Suppressor macrophage treated with lipopolysaccharide for 4 hours (primary cell): ENCODE measurements at regions not wholly inside any gene's neighbourhood (a gene's known extent, or its start where the extent isn't known, plus 50 kb on each side); places are given as distances from the start of the nearest gene placed in this dataset.
"Not testable (repeated sequence)": the region's sequence is repeated elsewhere in the genome, so short reads cannot be mapped to it uniquely, and the experiment has no call there.

Experiments
- DNase-seq: peaks from one replicate; pipeline ENCODE4 v3.0.0-alpha.2; 2020

DNA sequence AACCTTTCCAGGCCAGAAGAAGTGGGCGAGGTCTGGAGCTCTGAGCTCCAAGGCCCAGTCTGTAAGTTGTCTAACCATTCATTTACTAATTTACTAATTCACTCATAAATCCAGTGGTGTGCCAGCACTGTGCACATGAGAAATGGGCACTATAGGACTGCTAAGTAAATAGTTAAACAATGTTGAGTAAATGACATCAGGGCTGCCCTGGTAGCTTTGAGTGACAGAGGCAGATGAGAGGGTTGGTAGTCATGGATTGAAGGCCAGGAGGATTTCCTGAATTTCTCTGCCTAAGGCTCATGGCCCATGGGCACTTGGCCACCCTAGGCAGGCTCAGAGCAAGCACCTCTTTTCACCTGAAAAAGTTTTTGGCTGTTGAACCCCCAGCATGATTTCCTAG is 216.9 kb upstream of the RXFP2 start:
- DNase-seq = no peak

DNA sequence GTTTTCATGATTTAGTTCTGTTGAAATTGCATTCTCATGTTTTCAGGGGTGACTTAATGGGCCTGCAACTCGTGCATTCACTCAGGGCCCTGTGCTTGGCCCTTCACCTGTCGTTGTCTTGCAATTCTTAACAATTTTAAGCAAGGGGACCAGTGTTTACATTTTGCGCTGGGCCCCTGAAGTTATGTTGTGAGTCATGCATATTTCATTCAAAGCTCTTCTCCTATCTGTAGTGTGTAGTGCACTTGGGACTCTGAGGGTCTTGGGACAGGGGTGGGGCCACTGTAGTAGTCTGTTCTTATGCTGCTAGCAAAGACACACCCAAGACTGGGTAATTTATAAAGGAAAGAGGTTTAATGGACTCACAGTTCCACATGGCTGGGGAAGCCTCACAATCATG is 211.2 kb upstream of the RXFP2 start:
- DNase-seq = no peak

DNA sequence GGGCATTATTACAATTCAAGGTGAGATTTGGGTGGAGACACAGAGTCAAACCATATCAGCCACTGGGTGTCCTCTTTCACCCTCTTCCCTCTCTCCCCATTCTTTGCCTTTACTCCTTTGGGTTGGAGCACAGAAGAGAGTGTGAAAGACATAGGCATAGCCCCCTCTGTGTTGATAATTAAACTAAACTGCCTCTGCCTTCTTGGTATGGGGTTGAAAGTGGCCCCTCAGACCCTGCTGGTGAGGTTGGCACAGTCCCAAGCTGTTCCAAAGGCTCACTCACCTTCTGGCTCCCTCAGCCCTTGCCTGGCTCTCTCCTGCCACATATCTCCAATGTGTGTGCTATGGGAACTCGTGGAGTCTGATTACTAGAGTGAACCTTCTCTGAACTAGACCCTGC is 210.6 kb upstream of the RXFP2 start:
- no peak for DNase-seq

DNA sequence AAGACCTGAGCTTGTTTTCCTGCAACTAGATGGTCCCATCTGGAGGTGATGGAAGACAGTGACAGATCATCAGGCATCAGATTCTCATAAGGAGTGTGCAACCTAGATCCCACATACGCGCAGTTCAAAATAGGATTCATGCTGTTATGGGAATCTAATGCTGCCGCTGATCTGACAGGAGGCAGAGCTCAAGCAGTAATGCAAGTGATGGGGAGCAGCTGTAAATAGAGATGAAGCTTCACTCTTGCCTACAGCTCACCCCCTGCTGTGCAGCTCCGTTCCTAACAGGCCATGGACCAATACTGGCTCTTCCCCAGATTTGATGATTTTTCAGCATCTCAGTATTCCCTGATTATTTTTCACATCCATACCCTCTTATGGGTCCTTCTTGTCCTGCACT is 208.4 kb upstream of the RXFP2 start:
- no peak for DNase-seq

DNA sequence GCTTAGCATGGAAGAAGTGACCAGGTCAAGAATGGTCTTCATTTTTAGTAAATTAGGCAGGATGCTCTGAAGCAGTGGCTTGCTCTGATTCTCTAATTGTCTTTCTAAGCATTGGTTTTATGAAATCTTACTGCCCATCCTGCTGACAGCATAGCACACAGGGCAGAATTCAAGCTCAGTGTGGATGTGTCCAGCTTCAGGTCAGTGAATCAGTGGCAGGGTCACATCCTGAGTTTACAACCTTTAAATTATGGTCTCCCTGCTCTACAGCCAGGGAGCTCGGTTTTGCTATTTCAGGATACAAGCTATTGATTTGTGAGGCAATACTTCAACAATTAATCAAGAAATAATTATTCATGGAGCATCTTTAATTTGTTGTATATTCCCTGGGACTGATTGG is 202.3 kb upstream of the RXFP2 start:
- no peak for DNase-seq

DNA sequence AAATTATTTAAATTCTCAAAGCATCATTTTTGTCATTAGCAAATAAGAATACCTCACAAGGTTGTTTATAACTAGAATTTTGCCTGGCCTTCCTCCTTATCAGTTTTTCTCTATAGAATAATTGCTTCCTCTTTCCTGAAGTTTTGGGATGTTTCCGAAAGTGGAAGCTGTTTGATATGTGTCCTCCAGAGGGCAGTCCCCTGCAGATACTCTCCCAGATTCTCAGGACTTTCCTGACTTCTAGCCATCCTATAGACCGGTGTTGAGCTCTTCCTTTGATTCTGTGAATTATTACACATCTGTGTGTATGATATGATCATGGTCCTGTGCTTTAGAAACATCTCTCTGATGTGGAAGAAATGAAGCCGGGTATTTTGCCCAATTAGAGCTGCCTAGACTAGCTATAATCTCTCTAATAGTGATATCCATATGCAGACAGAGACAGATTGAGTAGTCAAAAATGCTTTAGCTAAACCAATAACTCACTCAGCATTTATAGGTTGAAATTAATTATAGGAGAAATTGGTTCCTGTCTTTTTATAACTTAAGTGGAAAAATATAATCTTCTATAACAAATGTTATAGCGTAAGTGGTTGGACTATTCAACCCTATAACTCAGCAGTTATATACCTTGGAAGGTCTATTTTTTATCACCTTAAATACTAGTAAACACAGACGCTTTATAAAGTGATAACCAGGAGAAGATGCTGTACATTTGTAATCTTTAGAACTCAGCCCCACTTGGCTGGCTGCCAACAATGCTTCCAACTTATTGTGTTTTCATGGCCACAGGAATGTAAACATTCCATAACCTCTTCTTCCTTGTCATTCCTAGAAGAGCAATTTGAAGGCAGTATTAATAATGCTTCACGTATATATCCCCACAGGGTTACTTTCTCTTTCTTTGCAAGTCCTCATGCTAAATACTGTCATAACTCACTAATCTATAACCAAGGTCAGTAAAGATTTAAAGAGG is 201.0 kb upstream of the RXFP2 start:
- DNase-seq = peak; percentile 55

DNA sequence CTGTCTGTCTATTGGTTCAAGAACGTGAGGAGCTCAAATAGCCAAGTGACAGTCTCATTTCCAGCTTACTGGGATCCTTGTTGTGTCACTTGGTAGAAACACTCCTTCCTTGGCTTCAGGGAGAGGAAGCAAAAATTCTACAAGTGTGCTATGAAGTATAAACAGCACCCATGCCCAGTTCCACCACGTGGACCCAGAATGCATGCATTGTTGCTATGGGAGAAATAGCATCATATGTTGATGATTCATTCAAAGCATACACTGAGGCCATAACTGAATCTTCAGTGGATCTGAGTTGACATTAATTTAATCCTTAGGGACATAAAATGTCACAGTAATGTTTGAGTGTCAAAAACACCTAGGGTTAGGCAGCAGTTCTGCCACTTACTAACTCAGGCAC is 199.0 kb upstream of the RXFP2 start:
- DNase-seq = no peak

DNA sequence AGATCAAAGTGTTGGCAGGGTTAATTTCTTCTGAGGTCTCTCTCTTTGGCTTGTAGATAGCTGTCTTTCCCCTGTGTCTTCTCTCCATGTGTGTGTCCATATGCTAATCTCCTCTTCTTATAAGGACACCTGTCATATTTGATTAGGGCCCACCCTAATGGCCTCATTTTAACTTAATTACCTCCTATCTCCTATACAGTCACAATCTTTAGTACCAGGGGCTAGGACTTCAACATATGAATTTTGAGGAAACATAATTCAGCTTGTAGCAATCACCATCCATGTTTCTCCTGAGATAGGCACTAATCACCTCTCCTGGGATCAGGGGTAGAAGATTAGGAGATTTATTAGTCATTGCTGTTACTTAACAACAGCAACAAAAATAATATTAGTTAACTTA is 196.1 kb upstream of the RXFP2 start:
- DNase-seq = no peak

DNA sequence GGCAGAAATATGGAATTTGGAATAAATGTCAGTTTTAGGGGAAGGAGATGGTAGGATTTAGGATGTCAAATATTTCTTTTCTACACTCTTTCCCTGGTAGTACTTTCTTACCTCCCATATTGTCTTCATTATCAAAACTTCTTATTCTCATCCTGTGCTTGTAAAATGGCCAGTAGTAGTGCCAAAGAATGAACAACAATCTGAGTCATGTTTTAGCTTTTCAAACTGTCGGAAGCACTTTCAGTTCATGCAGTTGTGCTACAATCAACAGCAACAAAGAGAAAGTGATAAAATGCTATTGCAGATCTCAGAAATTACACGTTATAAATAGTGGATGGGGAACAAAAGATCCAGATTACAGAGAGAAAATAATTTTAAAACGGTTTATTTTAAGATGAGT is 193.7 kb upstream of the RXFP2 start:
- DNase-seq = no peak

DNA sequence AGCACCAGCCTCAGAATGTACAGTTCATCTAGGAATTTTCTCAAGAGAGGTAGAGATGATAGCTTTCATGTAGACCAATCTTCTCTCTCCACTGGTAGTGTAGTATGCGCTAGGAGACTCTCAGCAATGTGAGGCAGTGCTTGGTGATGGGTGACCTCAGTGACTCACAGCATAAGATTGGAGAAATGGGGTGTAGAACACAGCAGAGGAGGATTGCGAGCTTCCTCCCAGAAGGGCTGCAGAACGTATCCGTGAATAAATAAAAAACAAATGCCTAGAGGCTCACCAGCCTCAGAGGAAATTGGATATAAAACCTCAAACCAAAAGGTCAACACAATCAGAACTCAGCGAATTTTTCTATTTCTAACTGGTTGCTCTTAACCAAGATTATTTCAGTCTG is 182.9 kb upstream of the RXFP2 start:
- DNase-seq = no peak

DNA sequence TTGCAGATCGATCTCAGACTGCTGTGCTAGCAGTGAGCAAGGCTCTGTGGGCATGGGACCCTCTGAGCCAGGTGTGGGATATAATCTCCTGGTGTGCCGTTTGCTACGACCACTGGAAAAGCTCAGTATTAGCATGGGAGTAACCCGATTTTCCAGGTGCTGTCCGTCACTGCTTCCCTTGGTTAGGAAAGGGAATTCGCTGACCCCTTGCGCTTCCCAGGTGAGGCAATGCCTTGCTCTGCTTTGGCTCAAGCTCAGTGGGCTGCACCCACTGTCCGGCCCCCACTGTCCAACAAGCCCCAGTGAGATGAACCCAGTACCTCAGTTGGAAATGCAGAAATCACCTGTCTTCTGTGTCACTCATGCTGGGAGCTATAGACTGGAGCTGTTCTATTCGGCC is 155.1 kb upstream of the RXFP2 start:
- not testable (repeated sequence) for DNase-seq

DNA sequence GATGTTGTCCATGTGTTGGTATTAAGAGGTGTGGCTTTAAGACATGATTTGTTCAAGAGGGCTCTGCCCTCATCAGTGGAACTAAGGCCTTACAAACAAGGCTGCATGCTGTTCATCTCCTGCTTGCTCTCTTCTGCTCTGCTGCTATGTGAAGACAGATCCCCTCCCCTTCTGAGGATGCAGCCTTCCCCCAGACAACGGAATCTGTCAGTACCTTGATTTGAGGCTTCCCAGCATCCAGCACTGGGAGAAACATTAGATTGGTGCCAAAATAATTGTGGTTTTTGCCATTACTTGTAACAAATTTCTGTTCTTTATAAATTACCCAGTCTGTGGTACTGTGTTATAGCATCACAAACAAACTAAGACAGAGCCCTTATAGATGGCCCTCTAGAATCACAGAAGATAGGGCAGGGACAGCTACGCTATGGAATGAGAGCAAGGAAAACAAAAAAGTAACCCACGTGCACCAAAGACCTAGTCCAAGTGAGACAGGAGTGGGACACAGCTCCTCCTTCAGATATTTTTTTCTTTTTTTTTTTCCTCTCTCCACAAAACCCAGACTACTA is 151.5 kb upstream of the RXFP2 start:
- DNase-seq = no peak

DNA sequence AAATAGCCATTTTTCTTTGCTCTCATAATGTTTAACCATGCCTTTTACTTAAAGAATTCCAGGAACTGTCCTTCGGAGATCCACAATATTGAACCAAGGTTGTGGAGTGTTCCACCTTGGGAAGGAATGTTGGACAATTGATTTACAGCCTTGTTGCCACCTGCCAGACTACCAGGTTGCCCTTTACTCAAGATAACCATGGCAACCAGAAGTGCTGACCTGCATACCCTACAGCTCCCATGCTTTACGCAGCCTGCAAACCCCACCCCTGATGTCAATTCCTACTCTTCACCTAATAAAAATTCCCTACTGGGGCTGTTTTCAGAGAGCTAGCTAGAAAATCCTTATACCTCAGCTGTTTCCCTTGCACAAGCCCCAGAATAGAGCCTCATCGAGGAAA is 151.0 kb upstream of the RXFP2 start:
- DNase-seq = no peak

DNA sequence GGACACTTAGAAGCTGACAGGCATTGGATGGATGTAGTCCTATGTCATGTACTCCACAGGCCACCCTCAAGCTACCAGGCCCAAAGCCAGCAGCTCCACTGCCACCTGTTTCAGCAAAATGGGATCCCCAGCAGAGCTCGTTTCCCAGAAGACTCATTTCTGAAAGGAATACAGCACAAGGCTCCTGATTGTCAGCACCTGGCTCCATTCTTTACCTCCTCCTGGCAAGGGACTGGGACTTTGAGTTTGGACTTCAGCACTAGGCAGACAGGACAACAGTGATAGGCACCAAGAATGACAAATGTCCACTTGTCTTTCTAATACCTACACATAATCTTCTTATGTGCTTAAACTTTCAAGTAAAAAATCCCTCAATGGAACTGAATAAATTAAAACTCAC is 150.4 kb upstream of the RXFP2 start:
- DNase-seq = no peak

DNA sequence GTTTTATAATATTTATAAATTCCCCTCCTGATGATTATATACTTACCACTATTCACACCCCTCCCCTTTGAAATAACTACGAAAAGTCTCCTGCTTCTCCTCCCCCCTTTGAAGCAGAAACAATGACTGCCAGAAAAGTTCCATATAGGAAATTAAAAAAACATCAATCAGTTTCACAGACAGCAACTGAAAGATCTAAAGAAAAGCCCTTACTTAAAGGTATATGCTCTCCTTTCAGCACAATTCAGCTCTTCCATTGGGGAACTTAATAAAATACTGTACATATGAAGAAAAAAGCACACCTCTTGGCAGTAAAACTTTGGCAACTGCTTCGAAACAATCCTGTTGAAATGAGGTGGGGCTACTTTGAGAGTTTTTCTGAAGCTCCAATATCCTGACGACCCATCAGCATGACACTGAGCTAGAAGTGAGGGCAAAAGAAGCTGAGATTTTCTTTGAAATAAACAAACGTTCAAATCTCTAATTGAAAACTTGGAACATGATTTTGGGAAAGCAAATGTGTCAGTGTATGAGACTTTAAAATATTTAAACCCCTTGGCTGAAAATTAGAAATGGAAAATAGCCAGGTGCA is 147.6 kb upstream of the RXFP2 start:
- no peak for DNase-seq

DNA sequence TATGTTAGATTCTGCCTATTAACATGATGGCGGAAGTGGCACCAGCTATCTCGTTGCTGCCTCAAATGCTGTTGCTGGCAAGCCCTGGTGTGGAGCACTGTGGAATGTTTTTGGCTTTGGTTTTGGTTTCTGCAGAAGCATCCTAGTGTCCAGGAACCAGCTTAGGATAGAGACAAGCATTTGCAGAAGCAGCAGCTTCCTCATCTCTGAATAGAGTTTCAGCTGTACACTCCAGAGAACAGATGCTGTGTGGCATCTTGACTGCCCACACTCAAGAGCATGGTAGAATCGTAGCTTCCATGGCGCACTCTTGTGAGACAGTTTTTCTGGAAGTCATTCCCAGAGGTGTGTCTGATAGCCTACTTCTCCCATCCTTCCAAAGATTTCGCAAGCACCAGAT is 145.3 kb upstream of the RXFP2 start:
- DNase-seq = no peak

DNA sequence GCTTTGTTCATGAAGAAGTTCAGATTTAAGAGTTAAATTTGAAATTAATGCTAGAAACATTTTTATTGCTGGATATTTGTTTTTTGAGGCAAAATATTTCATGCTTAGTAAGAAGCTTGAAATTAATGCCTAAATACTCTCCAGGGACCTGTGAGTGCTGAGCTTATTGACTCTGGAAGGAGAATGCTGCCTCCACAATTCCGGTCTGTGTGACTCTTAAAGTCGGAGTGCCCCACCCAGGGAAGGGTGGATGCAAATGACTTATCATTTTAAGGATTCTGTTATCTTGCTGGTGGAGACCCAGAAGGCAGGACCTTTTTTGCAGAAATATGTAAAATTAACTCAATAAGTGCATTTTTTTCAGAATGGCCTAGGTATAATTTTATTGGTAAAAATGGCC is 143.8 kb upstream of the RXFP2 start:
- no peak for DNase-seq

DNA sequence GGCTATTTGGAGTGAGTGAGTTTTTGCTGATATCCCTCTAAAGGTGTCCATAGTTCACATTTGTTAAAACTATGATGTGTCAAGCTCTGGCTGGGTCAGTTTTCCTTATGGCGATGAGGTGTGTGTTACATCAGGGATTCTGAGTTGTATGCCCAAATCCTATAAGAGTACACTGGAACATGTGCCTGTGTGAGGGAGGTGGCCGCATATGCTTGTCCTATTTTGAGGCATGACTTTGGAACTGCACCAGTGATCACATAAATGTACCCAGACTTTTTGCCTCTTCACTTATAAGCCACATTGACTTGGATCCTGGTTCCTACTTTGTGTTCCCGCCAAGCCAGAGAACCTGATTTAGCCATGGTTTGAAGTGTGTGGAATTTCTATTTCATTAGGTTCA is 140.3 kb upstream of the RXFP2 start:
- DNase-seq = no peak

DNA sequence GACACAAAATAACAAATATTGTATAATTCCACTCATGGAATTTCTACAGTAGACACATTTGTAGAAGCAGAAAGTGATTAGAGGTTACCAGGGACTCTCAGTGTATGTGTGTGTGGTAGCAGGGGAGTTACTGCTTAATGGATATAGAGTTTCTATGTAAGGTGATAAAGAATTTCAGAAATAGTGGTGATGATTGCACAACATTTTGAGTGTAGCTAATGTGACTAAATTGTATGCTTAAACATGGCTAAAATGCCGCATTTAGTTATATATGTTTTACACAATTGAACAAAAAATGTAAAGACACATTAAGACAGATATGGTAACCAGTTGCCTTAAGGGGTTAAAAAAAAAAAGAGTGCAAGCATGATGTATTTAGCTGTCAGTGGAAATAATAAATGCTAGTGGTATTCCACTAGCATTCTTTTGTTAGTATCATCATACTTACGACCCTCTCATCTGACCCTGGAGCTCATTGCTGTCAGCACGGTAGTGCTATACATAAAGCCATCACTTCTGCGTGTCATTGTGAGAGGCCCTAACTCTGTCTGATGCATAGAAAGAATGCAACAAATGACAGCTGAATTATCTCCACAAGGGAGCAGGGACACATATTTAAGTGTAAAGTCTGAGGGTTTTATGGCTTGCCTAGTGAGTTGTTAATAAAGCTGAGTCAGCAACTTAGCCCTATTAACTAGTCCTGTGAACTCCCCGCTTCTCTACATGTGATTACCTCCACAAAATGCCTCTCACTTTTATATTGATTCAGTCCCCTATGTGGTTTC is 134.1 kb upstream of the RXFP2 start:
- DNase-seq = no peak

DNA sequence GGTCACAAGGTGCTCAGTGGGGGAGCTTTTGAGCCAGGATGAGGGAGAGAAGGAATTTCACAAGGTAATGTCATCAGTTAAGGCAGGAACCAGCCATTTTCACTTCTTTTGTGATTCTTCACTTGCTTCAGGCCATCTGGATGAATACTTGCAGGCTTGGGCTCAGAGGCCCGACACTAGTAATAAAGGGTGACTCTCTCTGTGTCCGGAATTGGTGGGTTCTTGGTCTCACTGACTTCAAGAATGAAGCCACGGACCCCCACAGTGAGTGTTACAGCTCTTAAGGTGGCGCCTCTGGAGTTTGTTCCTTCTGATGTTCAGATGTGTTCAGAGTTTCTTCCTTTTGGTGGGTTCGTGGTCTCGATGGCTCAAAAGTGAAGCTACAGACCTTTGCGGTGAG is 131.8 kb upstream of the RXFP2 start:
- DNase-seq = not testable (repeated sequence)

DNA sequence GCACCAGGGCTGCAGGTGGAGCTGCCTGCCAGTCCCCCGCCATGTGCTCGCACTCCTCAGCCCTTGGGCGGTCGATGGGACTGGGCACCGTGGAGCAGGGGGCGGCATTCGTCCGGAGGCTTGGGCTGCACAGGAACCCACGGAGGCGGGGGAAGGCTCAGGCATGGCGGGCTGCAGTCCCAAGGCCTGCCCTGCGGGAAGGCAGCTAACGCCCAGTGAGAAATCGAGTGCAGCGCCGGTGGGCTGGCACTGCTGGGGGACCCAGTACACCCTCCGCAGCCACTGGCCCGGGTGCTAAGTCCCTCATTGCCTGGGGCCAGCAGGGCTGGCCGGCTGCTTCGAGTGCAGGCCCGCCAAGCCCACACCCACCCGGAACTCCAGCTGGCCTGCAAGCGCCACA is 130.5 kb upstream of the RXFP2 start:
- not testable (repeated sequence) for DNase-seq

DNA sequence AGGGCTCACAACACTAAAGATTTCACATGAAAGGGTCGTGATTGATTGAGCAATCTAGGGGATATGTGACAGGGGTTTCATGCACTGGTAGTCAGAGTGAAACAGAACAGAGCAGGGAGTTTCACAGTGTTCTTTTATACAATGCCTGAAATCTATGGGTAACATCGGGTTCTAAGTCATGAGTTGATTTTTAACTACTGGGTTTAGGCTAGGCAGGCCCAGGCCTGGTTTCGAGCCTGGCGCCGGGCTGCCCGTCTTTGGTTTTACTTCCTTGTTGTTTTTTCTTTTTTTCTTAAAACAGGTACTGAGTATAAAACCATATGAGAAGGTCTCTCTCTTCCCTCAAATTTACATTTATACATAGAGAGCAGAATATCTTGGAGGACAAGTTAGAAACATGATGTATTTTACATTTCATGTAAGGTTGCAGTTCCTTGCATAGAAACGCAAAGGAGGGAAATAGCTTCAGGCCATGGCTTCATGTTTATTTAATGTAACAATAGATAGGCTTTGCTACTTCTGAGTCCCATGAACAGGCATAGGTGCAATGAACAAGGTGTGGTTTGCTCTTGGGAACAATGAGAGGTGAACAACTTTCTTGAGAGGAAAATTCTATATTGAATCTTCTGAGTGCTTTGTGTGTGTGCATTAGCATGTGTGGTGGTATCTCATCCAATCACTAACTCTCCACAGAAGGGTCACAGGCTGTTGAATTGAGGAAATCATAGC is 128.9 kb upstream of the RXFP2 start:
- DNase-seq = no peak

DNA sequence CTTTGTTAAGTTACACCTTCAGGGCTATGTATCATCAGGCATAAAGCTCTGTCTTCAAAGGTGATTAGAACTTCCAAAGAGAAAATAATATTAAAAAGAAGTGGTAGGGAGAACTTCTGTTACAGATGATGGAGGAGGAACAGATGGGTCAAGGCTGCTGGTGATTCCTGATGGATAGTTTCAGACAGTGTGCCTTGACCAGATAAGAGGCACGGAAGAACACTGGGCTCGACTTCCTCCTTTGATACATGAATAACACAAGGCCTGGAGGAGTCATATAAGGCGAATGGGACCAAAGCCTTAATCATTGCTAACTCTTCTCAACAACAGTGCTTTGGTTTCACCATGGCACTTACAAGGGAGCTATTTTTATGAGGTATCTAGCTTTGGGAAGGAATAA is 128.1 kb upstream of the RXFP2 start:
- no peak for DNase-seq
